ENCODE measurements at regions not wholly inside any gene's neighbourhood (a gene's known extent, or its start where the extent isn't known, plus 50 kb on each side); places are given as distances from the start of the nearest gene placed in this dataset.
"Not testable (repeated sequence)": the region's sequence is repeated elsewhere in the genome, so short reads cannot be mapped to it uniquely, and the experiment has no call there.

DNA sequence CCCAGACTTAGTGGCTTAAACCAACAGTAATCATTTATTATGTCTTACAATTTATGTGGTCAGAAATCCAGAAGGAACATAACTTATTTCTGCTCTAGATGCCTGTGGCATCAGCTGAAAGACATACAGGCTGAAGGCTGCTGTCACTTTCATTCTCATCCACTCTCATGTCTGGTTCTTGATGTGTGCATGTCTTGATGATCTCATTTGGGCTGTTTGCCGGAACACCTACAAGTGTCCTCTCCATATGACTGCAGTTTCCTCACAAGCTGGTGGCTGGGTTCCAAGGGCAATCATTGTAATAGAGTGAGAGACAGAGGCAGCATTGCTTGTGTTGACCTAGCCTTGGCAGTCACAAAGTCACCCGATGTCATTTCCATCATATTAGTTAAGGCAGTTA is 1375.9 kb upstream of the RAG2 start:
- no peaks in the 10 kb centered on the region for H3K27me3 ChIP-seq (ENCODE audit: insufficient read depth, low read length)
- H3K4me1 ChIP-seq (ENCODE audit: insufficient read depth, low read length) = no peaks in the 10 kb centered on the region
- no peaks in the 10 kb centered on the region for H3K36me3 ChIP-seq (ENCODE audit: insufficient read depth, low read length)
- H3K4me3 ChIP-seq (ENCODE audit: low read length) = no peak overlapping the region
- no peak overlapping the region for H2AFZ ChIP-seq (ENCODE audit: low read depth, low read length)
- H3K9me3 ChIP-seq (ENCODE audit: low read length) = no peaks in the 10 kb centered on the region

DNA sequence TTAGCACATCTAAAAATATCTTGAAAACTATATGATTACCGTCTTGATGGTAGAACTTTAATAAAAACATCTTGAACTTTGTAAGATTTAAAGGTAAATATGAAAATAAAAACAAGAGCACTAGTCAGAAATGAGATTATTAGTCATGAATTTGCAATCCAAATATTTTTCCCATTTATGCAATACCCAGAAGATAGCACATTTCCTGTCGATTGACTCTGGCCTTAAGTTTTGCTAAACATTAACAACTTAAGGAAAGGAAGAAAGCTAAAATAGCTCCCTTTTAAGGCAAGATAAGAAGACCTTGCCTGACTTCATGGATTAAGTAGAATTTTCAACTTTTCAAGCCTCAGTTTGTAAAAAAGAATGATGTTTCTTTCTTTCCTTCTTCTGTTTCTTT is 1374.7 kb upstream of the RAG2 start:
- H3K27me3 ChIP-seq (ENCODE audit: insufficient read depth, low read length) = no peaks in the 10 kb centered on the region

DNA sequence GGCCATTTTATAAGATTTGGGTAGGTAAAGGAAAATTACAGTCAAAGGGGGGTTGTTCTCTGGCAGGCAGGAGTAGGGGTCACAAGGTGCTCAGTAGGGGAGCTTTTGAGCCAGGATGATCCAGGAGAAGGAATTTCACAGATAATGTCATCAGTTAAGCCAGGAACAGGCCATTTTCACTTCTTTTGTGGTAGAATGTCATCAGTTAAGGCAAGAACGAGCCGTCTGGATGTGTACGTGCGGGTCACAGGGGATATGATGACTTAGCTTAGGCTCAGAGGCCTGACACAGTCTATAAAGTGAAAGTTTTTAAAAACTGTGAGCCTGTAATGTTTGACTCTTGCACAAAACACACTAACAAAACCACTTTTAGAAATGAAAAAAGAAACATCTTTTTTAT is 1371.3 kb upstream of the RAG2 start:
- H3K4me3 ChIP-seq (ENCODE audit: low read length); H3K4me1 ChIP-seq (ENCODE audit: insufficient read depth, low read length); H3K9me3 ChIP-seq (ENCODE audit: low read length); H2AFZ ChIP-seq (ENCODE audit: low read depth, low read length); H3K27me3 ChIP-seq (ENCODE audit: insufficient read depth, low read length); H3K36me3 ChIP-seq (ENCODE audit: insufficient read depth, low read length): not testable (repeated sequence)

More for the DNA sequence above, 1374.7 kb upstream of the RAG2 start:
- Histone ChIP-seq H2AFZ (ENCODE audit: low read depth, low read length) (no peak overlapping the region), H3K36me3 (ENCODE audit: insufficient read depth, low read length) (no peaks in the 10 kb centered on the region), H3K4me3 (ENCODE audit: low read length) (no peak overlapping the region), H3K4me1 (ENCODE audit: insufficient read depth, low read length) (no peaks in the 10 kb centered on the region), H3K9me3 (ENCODE audit: low read length) (no peaks in the 10 kb centered on the region)

- H3K36me3 ChIP-seq (ENCODE audit: insufficient read depth, low read length) = no peaks in the 10 kb centered on the region
- no peaks in the 10 kb centered on the region for H3K27me3 ChIP-seq (ENCODE audit: insufficient read depth, low read length)
- H2AFZ ChIP-seq (ENCODE audit: low read depth, low read length) = no peak overlapping the region
- no peaks in the 10 kb centered on the region for H3K9me3 ChIP-seq (ENCODE audit: low read length)
- no peak overlapping the region for H3K4me3 ChIP-seq (ENCODE audit: low read length)
- no peaks in the 10 kb centered on the region for H3K4me1 ChIP-seq (ENCODE audit: insufficient read depth, low read length)
Observed at GRCh38 chr11:37968148-37968547, 1370.1 kb upstream of the RAG2 start.

- H3K27me3 ChIP-seq (ENCODE audit: insufficient read depth, low read length) = no peaks in the 10 kb centered on the region
- no peaks in the 10 kb centered on the region for H3K9me3 ChIP-seq (ENCODE audit: low read length)
- no peak overlapping the region for H2AFZ ChIP-seq (ENCODE audit: low read depth, low read length)
- no peaks in the 10 kb centered on the region for H3K36me3 ChIP-seq (ENCODE audit: insufficient read depth, low read length)
- no peak overlapping the region for H3K4me3 ChIP-seq (ENCODE audit: low read length)
- H3K4me1 ChIP-seq (ENCODE audit: insufficient read depth, low read length) = no peaks in the 10 kb centered on the region
Observed at GRCh38 chr11:37967635-37968034, 1369.6 kb upstream of the RAG2 start.

DNA sequence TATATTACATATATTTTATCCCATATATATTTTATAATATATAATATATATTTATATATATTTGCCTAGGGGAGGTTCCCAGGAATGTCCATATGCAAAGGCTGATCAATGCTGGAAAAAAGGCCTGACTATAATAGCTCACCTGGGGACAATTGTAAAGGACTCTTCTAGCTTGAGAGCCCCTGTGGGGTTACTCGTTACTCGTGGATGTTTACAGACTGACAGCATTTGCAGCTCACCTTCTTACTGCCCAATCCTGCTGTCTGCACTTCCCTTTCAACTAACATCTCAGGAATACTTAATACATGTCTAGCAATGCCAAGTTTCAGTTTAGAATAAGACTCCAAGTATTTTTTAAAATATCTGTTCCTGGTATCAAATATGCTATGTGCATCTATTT is 1365.4 kb upstream of the RAG2 start:
- Histone ChIP-seq H2AFZ (ENCODE audit: low read depth, low read length) (no peak overlapping the region), H3K27me3 (ENCODE audit: insufficient read depth, low read length) (no peaks in the 10 kb centered on the region), H3K9me3 (ENCODE audit: low read length) (no peaks in the 10 kb centered on the region), H3K4me3 (ENCODE audit: low read length) (no peak overlapping the region), H3K36me3 (ENCODE audit: insufficient read depth, low read length) (no peaks in the 10 kb centered on the region), H3K4me1 (ENCODE audit: insufficient read depth, low read length) (no peaks in the 10 kb centered on the region)

DNA sequence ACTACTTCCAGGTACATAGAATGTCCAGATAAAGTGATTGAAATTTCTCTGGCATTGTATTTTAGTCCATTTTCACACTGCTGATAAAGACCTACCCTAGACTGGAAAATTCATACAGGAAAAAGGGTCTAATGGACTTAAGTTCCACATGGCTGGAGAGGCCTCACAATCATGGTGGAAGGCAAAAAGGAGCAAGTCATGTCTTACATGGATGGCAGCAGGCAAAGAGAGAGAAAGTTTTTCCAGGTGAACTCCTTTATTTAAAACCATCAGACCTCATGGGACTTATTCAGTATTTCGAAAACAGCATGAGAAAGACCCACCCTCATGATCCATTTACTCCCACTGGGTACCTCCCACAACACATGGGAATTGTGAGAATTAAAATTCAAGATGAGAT is 1359.7 kb upstream of the RAG2 start:
- H3K9me3 ChIP-seq (ENCODE audit: low read length) = no peaks in the 10 kb centered on the region

DNA sequence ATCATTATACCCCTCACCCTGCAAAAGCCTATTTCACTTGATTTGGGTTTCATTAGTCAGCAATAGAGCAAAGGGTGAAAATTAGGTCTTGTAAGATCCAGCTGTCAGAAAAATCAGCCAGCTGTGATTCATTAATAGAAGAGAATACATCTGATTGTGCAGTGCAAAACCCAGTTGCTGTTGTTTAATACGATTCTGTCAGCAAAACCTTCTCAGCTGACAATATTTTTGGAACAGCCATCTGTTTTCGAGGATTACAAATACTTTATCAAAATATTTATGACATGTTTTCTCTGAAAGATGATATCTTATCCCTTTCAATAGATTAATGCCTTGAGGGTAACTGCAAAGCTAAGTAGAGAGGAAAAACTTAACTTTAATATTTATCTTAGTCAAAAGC is 1354.0 kb upstream of the RAG2 start:
- Histone ChIP-seq H3K4me1 (ENCODE audit: insufficient read depth, low read length) (no peaks in the 10 kb centered on the region), H2AFZ (ENCODE audit: low read depth, low read length) (no peak overlapping the region), H3K27me3 (ENCODE audit: insufficient read depth, low read length) (no peaks in the 10 kb centered on the region), H3K36me3 (ENCODE audit: insufficient read depth, low read length) (no peaks in the 10 kb centered on the region), H3K9me3 (ENCODE audit: low read length) (no peaks in the 10 kb centered on the region), H3K4me3 (ENCODE audit: low read length) (no peak overlapping the region)

More for the DNA sequence above, 1359.7 kb upstream of the RAG2 start:
- H3K36me3 ChIP-seq (ENCODE audit: insufficient read depth, low read length) = no peaks in the 10 kb centered on the region
- no peaks in the 10 kb centered on the region for H3K4me1 ChIP-seq (ENCODE audit: insufficient read depth, low read length)
- H3K4me3 ChIP-seq (ENCODE audit: low read length) = no peak overlapping the region
- no peak overlapping the region for H2AFZ ChIP-seq (ENCODE audit: low read depth, low read length)
- no peaks in the 10 kb centered on the region for H3K27me3 ChIP-seq (ENCODE audit: insufficient read depth, low read length)

- Histone ChIP-seq H3K4me1 (ENCODE audit: insufficient read depth, low read length) (no peaks in the 10 kb centered on the region), H3K36me3 (ENCODE audit: insufficient read depth, low read length) (no peaks in the 10 kb centered on the region), H2AFZ (ENCODE audit: low read depth, low read length) (no peak overlapping the region), H3K4me3 (ENCODE audit: low read length) (no peak overlapping the region), H3K9me3 (ENCODE audit: low read length) (no peaks in the 10 kb centered on the region), H3K27me3 (ENCODE audit: insufficient read depth, low read length) (no peaks in the 10 kb centered on the region)
Observed at GRCh38 chr11:37948258-37948657, 1350.2 kb upstream of the RAG2 start.

DNA sequence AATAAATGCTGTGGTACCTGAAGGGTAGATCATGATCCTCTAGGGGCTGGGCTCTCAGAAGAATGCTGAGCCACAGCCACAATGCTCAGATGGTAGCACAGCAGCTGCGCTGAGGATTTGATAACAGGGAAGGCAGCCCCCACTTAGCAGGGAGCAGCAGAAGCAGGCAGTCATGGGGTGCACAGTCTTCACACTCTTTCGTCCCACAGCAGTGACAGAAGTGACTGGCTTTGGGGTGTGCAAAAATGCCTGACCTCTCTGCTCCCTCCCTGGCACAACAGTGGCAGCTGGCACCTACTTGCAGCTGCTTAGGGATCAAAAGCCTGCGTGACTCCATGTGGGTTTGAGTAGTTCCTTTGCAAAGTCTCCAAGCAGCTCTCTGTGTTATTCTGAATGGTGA is 1349.8 kb upstream of the RAG2 start:
- Histone ChIP-seq H3K4me1 (ENCODE audit: insufficient read depth, low read length) (no peaks in the 10 kb centered on the region), H3K27me3 (ENCODE audit: insufficient read depth, low read length) (no peaks in the 10 kb centered on the region), H3K4me3 (ENCODE audit: low read length) (no peak overlapping the region), H2AFZ (ENCODE audit: low read depth, low read length) (no peak overlapping the region), H3K9me3 (ENCODE audit: low read length) (no peaks in the 10 kb centered on the region), H3K36me3 (ENCODE audit: insufficient read depth, low read length) (no peaks in the 10 kb centered on the region)

DNA sequence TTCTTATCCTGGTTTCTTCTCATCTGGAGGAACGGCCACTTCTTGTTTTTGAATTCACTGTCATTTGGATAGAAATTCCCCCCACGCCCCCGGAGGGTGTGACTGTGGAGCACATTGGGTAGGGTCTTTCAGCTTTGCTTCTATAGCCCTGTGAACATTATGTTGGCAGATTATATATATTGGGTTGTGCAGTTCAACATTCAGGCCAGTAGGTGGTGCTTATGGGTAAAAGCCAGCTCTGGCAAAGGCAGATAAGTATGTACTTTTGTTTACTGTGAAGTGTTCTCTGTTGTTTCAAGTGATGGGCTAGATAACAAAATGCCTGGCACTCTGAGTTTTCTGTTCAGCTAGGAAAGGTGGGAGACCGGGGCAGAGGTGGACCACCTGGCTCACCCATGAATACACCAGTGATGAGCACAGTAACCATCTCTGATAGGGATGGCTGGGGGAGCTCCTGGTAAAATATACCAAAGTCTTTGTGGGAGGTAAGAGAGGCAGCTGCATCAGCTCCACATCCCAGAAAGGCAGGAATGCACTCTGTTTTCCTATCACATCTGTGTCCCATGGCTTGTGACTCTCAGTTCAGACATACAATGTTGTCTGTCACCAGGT is 1348.2 kb upstream of the RAG2 start:
- no peaks in the 10 kb centered on the region for H3K9me3 ChIP-seq (ENCODE audit: low read length)
- H3K27me3 ChIP-seq (ENCODE audit: insufficient read depth, low read length) = no peaks in the 10 kb centered on the region
- H2AFZ ChIP-seq (ENCODE audit: low read depth, low read length) = no peak overlapping the region
- no peaks in the 10 kb centered on the region for H3K36me3 ChIP-seq (ENCODE audit: insufficient read depth, low read length)
- H3K4me1 ChIP-seq (ENCODE audit: insufficient read depth, low read length) = no peaks in the 10 kb centered on the region
- H3K4me3 ChIP-seq (ENCODE audit: low read length) = no peak overlapping the region

DNA sequence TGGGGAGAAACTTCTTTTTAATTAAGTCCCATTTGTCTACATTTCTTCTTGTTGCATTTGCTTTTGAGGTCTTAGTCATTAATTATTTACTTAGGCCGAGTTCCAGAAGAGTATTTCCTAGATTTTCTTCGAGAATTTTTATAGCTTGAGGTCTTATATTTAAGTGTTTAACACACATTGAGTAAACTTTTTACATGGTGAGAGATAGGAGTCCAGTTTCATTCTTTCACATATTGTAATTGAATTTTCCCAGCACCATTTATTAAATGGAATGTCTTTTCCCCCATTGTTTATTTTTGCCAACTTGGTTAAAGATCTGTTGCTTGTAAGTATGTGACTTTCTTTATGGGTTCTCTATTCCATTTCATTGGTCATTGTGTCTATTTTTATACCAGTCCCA is 1344.0 kb upstream of the RAG2 start:
- Histone ChIP-seq H3K36me3 (ENCODE audit: insufficient read depth, low read length) (no peaks in the 10 kb centered on the region), H3K4me3 (ENCODE audit: low read length) (no peak overlapping the region), H3K27me3 (ENCODE audit: insufficient read depth, low read length) (no peaks in the 10 kb centered on the region), H3K9me3 (ENCODE audit: low read length) (no peaks in the 10 kb centered on the region), H3K4me1 (ENCODE audit: insufficient read depth, low read length) (no peaks in the 10 kb centered on the region), H2AFZ (ENCODE audit: low read depth, low read length) (no peak overlapping the region)

DNA sequence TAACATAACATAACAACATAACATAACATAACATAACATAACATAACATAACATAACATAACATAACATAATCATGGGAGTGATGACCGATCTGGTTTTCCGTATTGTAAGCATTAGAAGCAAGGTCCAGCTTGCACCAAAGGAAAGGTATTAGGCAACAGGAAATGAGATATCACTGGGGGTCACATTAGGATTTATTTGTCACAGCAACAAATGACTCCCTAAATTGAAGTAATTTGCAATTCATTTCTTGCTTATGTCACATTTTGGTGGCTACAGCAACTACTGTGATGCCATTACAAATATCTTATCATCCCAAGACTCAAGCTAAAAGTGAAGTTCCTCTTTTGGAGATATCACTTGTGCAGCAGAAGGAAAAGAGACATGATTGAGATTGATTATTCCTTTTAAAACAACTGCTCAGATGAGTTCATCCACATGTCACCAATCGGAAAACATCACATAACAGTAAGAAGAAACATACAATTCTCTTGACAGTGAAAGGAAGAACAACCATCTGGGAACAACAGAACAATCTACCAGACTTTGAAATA is 1331.1 kb upstream of the RAG2 start:
- Histone ChIP-seq H3K27me3 (ENCODE audit: insufficient read depth, low read length) (no peaks in the 10 kb centered on the region), H3K4me1 (ENCODE audit: insufficient read depth, low read length) (no peaks in the 10 kb centered on the region), H2AFZ (ENCODE audit: low read depth, low read length) (no peak overlapping the region), H3K9me3 (ENCODE audit: low read length) (no peaks in the 10 kb centered on the region), H3K4me3 (ENCODE audit: low read length) (no peak overlapping the region), H3K36me3 (ENCODE audit: insufficient read depth, low read length) (no peaks in the 10 kb centered on the region)

- no peaks in the 10 kb centered on the region for H3K4me1 ChIP-seq (ENCODE audit: insufficient read depth, low read length)
- H3K27me3 ChIP-seq (ENCODE audit: insufficient read depth, low read length) = no peaks in the 10 kb centered on the region
- H3K36me3 ChIP-seq (ENCODE audit: insufficient read depth, low read length) = no peaks in the 10 kb centered on the region
- H3K9me3 ChIP-seq (ENCODE audit: low read length) = no peaks in the 10 kb centered on the region
- no peak overlapping the region for H3K4me3 ChIP-seq (ENCODE audit: low read length)
- no peak overlapping the region for H2AFZ ChIP-seq (ENCODE audit: low read depth, low read length)
Observed at GRCh38 chr11:37926772-37927171, 1328.7 kb upstream of the RAG2 start.
